ENCODE measurements at regions not wholly inside any gene's neighbourhood (a gene's known extent, or its start where the extent isn't known, plus 50 kb on each side); places are given as distances from the start of the nearest gene placed in this dataset.

GRCh38 chr11:70541699-70542098, 143.4 kb downstream of the CTTN start:
- Histone ChIP-seq H3K36me3 (replicated peaks; ENCODE audit: insufficient read depth, low read depth) (no peaks in the 10 kb centered on the region), H3K79me2 (no peaks in the 10 kb centered on the region), H3K4me3 (no peak overlapping the region), H3K27ac (no peak overlapping the region), H2AFZ (no peak overlapping the region), H3K4me2 (no peak overlapping the region), H3K9me3 (ENCODE audit: low read depth) (no peaks in the 10 kb centered on the region), H4K20me1 (ENCODE audit: insufficient read depth, poor library complexity, severe bottlenecking) (no peaks in the 10 kb centered on the region), H3K4me1 (ENCODE audit: insufficient read depth) (no peaks in the 10 kb centered on the region), H3K27me3 (no peaks in the 10 kb centered on the region), H3K9me2 (replicated peaks; ENCODE audit: insufficient read depth) (no peaks in the 10 kb centered on the region)
- no peak for TF ChIP-seq CTCF (IDR thresholded peaks at IDR 0.05; ENCODE audit: poor library complexity)
- TF ChIP-seq EZH2phosphoT487 (IDR thresholded peaks at IDR 0.05; ENCODE audit: low read depth, severe bottlenecking, unreplicated experiment), result no peak
- TF ChIP-seq EZH2 (IDR thresholded peaks at IDR 0.05; ENCODE audit: borderline replicate concordance), result no peak
- no peak for DNase-seq (ENCODE audit: low spot score)
- 95% methylated on average over 5 of the region's 5 CpGs for WGBS (ENCODE audit: low lambda C conversion rate, missing lambda C conversion rate)

- Histone ChIP-seq H3K27ac (no peak overlapping the region), H4K20me1 (ENCODE audit: insufficient read depth, poor library complexity, severe bottlenecking) (no peaks in the 10 kb centered on the region), H2AFZ (no peak overlapping the region), H3K79me2 (no peaks in the 10 kb centered on the region), H3K27me3 (no peaks in the 10 kb centered on the region), H3K9me3 (ENCODE audit: low read depth) (no peaks in the 10 kb centered on the region), H3K4me2 (no peak overlapping the region), H3K4me1 (ENCODE audit: insufficient read depth) (no peaks in the 10 kb centered on the region), H3K4me3 (no peak overlapping the region), H3K9me2 (replicated peaks; ENCODE audit: insufficient read depth) (no peaks in the 10 kb centered on the region), H3K36me3 (replicated peaks; ENCODE audit: insufficient read depth, low read depth) (no peaks in the 10 kb centered on the region)
- TF ChIP-seq EZH2phosphoT487 (IDR thresholded peaks at IDR 0.05; ENCODE audit: low read depth, severe bottlenecking, unreplicated experiment), result no peak
- TF ChIP-seq CTCF (IDR thresholded peaks at IDR 0.05; ENCODE audit: poor library complexity), result no peak
- TF ChIP-seq EZH2 (IDR thresholded peaks at IDR 0.05; ENCODE audit: borderline replicate concordance), result no peak
- WGBS (ENCODE audit: low lambda C conversion rate, missing lambda C conversion rate), result 94% methylated on average over 6 of the region's 6 CpGs
- DNase-seq (ENCODE audit: low spot score), result no peak
These were observed 144.1 kb downstream of the CTTN start for GRCh38 chr11:70542406-70542805.

GRCh38 chr11:70542811-70543210, 144.5 kb downstream of the CTTN start:
- no peak overlapping the region for H3K27ac ChIP-seq

More at GRCh38 chr11:70542811-70543210, 144.5 kb downstream of the CTTN start:
- no peak for TF ChIP-seq EZH2phosphoT487 (IDR thresholded peaks at IDR 0.05; ENCODE audit: low read depth, severe bottlenecking, unreplicated experiment)
- no peak for TF ChIP-seq EZH2 (IDR thresholded peaks at IDR 0.05; ENCODE audit: borderline replicate concordance)
- TF ChIP-seq CTCF (IDR thresholded peaks at IDR 0.05; ENCODE audit: poor library complexity), result no peak
- no peaks in the 10 kb centered on the region for H3K9me3 ChIP-seq (ENCODE audit: low read depth)
- H3K36me3 ChIP-seq (replicated peaks; ENCODE audit: insufficient read depth, low read depth), result no peaks in the 10 kb centered on the region
- H3K4me2 ChIP-seq, result no peak overlapping the region
- no peak overlapping the region for H3K4me3 ChIP-seq
- DNase-seq (ENCODE audit: low spot score), result no peak
- 91% methylated on average over 12 of the region's 12 CpGs for WGBS (ENCODE audit: low lambda C conversion rate, missing lambda C conversion rate)
- no peaks in the 10 kb centered on the region for H3K79me2 ChIP-seq
- no peak overlapping the region for H2AFZ ChIP-seq
- no peaks in the 10 kb centered on the region for H4K20me1 ChIP-seq (ENCODE audit: insufficient read depth, poor library complexity, severe bottlenecking)
- H3K9me2 ChIP-seq (replicated peaks; ENCODE audit: insufficient read depth), result no peaks in the 10 kb centered on the region
- no peaks in the 10 kb centered on the region for H3K27me3 ChIP-seq
- H3K4me1 ChIP-seq (ENCODE audit: insufficient read depth), result no peaks in the 10 kb centered on the region
